Memory B cell (primary cell): ENCODE measurements at regions not wholly inside any gene's neighbourhood (a gene's known extent, or its start where the extent isn't known, plus 50 kb on each side); places are given as distances from the start of the nearest gene placed in this dataset.
"Not testable (repeated sequence)": the region's sequence is repeated elsewhere in the genome, so short reads cannot be mapped to it uniquely, and the experiment has no call there.

Source experiments
- ATAC-seq: fragments of 150-1000 bp; cut with Tn5 transposase; 2 replicates; pipeline ENCODE4 v1.10.0; 2021; ENCODE audit warnings: low read depth, mild to moderate bottlenecking, moderate library complexity
- DNase-seq, 2 donors: peaks; one replicate each; pipeline ENCODE4 v3.0.0; 2022; ENCODE audit warnings: low spot score in 2 of 2
- H3K27ac Mint-ChIP-seq: one replicate; pipeline ENCODE4 v1.8.0; 2022; ENCODE audit warnings: mild to moderate bottlenecking, moderate library complexity, mixed read lengths
- H3K27me3 Mint-ChIP-seq: one replicate; pipeline ENCODE4 v1.8.0; 2022; ENCODE audit warnings: mixed read lengths
- H3K36me3 Mint-ChIP-seq: one replicate; pipeline ENCODE4 v1.8.0; 2022; ENCODE audit warnings: mild to moderate bottlenecking, mixed read lengths
- H3K4me1 Mint-ChIP-seq: one replicate; pipeline ENCODE4 v1.8.0; 2022; ENCODE audit warnings: mixed read lengths
- H3K4me3 Mint-ChIP-seq: one replicate; pipeline ENCODE4 v1.8.0; 2022; ENCODE audit warnings: mild to moderate bottlenecking, moderate library complexity, mixed read lengths
- H3K9me3 Mint-ChIP-seq: one replicate; pipeline ENCODE4 v1.8.0; 2022; ENCODE audit warnings: mixed read lengths

GRCh38 chr5:36523450-36523849, 83.0 kb upstream of the SLC1A3 start:
- H3K4me1 Mint-ChIP-seq = no peaks in the 10 kb centered on the region
- H3K4me3 Mint-ChIP-seq = no peak overlapping the region
- no peaks in the 10 kb centered on the region for H3K36me3 Mint-ChIP-seq
- ATAC-seq = no peak
- H3K27me3 Mint-ChIP-seq = peaks cover 4% of the 10 kb centered on the region
- H3K27ac Mint-ChIP-seq = no peak overlapping the region
- DNase-seq = no peak
- H3K9me3 Mint-ChIP-seq = no peaks in the 10 kb centered on the region

GRCh38 chr5:36523926-36524325, 82.5 kb upstream of the SLC1A3 start:
- ATAC-seq (no peak), DNase-seq (no peak)
- H3K27ac Mint-ChIP-seq = no peak overlapping the region
- H3K36me3 Mint-ChIP-seq = no peaks in the 10 kb centered on the region
- H3K27me3 Mint-ChIP-seq = peaks cover 4% of the 10 kb centered on the region
- H3K9me3 Mint-ChIP-seq = no peaks in the 10 kb centered on the region
- no peak overlapping the region for H3K4me3 Mint-ChIP-seq
- no peaks in the 10 kb centered on the region for H3K4me1 Mint-ChIP-seq

GRCh38 chr5:36526537-36526936, 79.9 kb upstream of the SLC1A3 start:
- H3K27me3 Mint-ChIP-seq = no peaks in the 10 kb centered on the region
- no peak overlapping the region for H3K4me3 Mint-ChIP-seq
- no peaks in the 10 kb centered on the region for H3K9me3 Mint-ChIP-seq
- no peaks in the 10 kb centered on the region for H3K36me3 Mint-ChIP-seq
- no peak overlapping the region for H3K27ac Mint-ChIP-seq
- DNase-seq = no peak
- H3K4me1 Mint-ChIP-seq = no peaks in the 10 kb centered on the region
- no peak for ATAC-seq

GRCh38 chr5:36528588-36528987, 77.8 kb upstream of the SLC1A3 start:
- H3K27me3 Mint-ChIP-seq = peaks cover 1% of the 10 kb centered on the region
- H3K36me3 Mint-ChIP-seq = no peaks in the 10 kb centered on the region
- H3K27ac Mint-ChIP-seq = no peak overlapping the region
- ATAC-seq = no peak
- DNase-seq = no peak
- H3K4me3 Mint-ChIP-seq = no peak overlapping the region
- H3K4me1 Mint-ChIP-seq = no peaks in the 10 kb centered on the region
- H3K9me3 Mint-ChIP-seq = no peaks in the 10 kb centered on the region

GRCh38 chr5:36529142-36529541, 77.3 kb upstream of the SLC1A3 start:
- H3K36me3 Mint-ChIP-seq = no peaks in the 10 kb centered on the region
- no peak overlapping the region for H3K4me3 Mint-ChIP-seq
- ATAC-seq (no peak), DNase-seq (no peak)
- H3K9me3 Mint-ChIP-seq = no peaks in the 10 kb centered on the region
- no peaks in the 10 kb centered on the region for H3K4me1 Mint-ChIP-seq
- no peak overlapping the region for H3K27ac Mint-ChIP-seq
- H3K27me3 Mint-ChIP-seq = peaks cover 1% of the 10 kb centered on the region

GRCh38 chr5:36530215-36530614, 76.2 kb upstream of the SLC1A3 start:
- DNase-seq = no peak
- H3K27me3 Mint-ChIP-seq = peaks cover 3% of the 10 kb centered on the region
- H3K9me3 Mint-ChIP-seq = no peaks in the 10 kb centered on the region
- H3K36me3 Mint-ChIP-seq = no peaks in the 10 kb centered on the region
- no peak overlapping the region for H3K4me3 Mint-ChIP-seq
- H3K27ac Mint-ChIP-seq = no peak overlapping the region
- ATAC-seq = no peak
- H3K4me1 Mint-ChIP-seq = no peaks in the 10 kb centered on the region

- no peaks in the 10 kb centered on the region for H3K4me1 Mint-ChIP-seq
- no peaks in the 10 kb centered on the region for H3K9me3 Mint-ChIP-seq
- ATAC-seq (no peak), DNase-seq (no peak)
- H3K4me3 Mint-ChIP-seq = no peak overlapping the region
- H3K27ac Mint-ChIP-seq = no peak overlapping the region
- H3K36me3 Mint-ChIP-seq = no peaks in the 10 kb centered on the region
- H3K27me3 Mint-ChIP-seq = peaks cover 3% of the 10 kb centered on the region
Measured at GRCh38 chr5:36531401-36531800, 75.0 kb upstream of the SLC1A3 start.

GRCh38 chr5:36535378-36535777, 71.0 kb upstream of the SLC1A3 start:
- H3K27me3 Mint-ChIP-seq = peaks cover 6% of the 10 kb centered on the region
- ATAC-seq = no peak
- H3K27ac Mint-ChIP-seq = no peak overlapping the region
- H3K4me1 Mint-ChIP-seq = no peaks in the 10 kb centered on the region
- H3K36me3 Mint-ChIP-seq = no peaks in the 10 kb centered on the region
- no peaks in the 10 kb centered on the region for H3K9me3 Mint-ChIP-seq
- DNase-seq = no peak
- H3K4me3 Mint-ChIP-seq = no peak overlapping the region

- Mint-ChIP-seq H3K9me3 (no peaks in the 10 kb centered on the region), H3K27ac (no peak overlapping the region), H3K4me1 (no peaks in the 10 kb centered on the region), H3K27me3 (peaks cover 6% of the 10 kb centered on the region), H3K36me3 (no peaks in the 10 kb centered on the region), H3K4me3 (no peak overlapping the region)
- ATAC-seq (no peak), DNase-seq (no peak)
Measured at GRCh38 chr5:36535859-36536615, 70.4 kb upstream of the SLC1A3 start.

- Mint-ChIP-seq H3K9me3 (no peaks in the 10 kb centered on the region), H3K27ac (no peak overlapping the region), H3K27me3 (peaks cover 6% of the 10 kb centered on the region), H3K36me3 (no peaks in the 10 kb centered on the region), H3K4me1 (no peaks in the 10 kb centered on the region), H3K4me3 (no peak overlapping the region)
- ATAC-seq = no peak
- no peak for DNase-seq
Measured at GRCh38 chr5:36536616-36537005, 69.8 kb upstream of the SLC1A3 start.

- H3K4me3 Mint-ChIP-seq = no peak overlapping the region
- ATAC-seq (no peak), DNase-seq (no peak)
- peaks cover 4% of the 10 kb centered on the region for H3K27me3 Mint-ChIP-seq
- no peaks in the 10 kb centered on the region for H3K9me3 Mint-ChIP-seq
- no peaks in the 10 kb centered on the region for H3K4me1 Mint-ChIP-seq
- no peaks in the 10 kb centered on the region for H3K36me3 Mint-ChIP-seq
- no peak overlapping the region for H3K27ac Mint-ChIP-seq
Measured at GRCh38 chr5:36537724-36538123, 68.7 kb upstream of the SLC1A3 start.

- Mint-ChIP-seq H3K27ac (no peak overlapping the region), H3K36me3 (no peaks in the 10 kb centered on the region), H3K4me1 (no peaks in the 10 kb centered on the region), H3K27me3 (no peaks in the 10 kb centered on the region), H3K9me3 (no peaks in the 10 kb centered on the region), H3K4me3 (no peak overlapping the region)
- no peak for DNase-seq
- no peak for ATAC-seq
Measured at GRCh38 chr5:36552651-36553393, 53.6 kb upstream of the SLC1A3 start.

GRCh38 chr5:36555035-36555434, 51.4 kb upstream of the SLC1A3 start:
- not testable (repeated sequence) for ATAC-seq, H3K9me3 Mint-ChIP-seq, H3K27me3 Mint-ChIP-seq, DNase-seq, H3K4me3 Mint-ChIP-seq, H3K36me3 Mint-ChIP-seq, H3K4me1 Mint-ChIP-seq, H3K27ac Mint-ChIP-seq
